Hematopoietic multipotent progenitor cell (in vitro differentiated cells): ENCODE measurements at regions not wholly inside any gene's neighbourhood (a gene's known extent, or its start where the extent isn't known, plus 50 kb on each side); places are given as distances from the start of the nearest gene placed in this dataset.

Experiments
- DNase-seq, 3 donors: peaks; one replicate each; pipeline ENCODE4 v3.0.0-alpha.2; 2011 to 2015; ENCODE audit warnings: low read depth in 2 of 3, low spot score in 2 of 3

DNA sequence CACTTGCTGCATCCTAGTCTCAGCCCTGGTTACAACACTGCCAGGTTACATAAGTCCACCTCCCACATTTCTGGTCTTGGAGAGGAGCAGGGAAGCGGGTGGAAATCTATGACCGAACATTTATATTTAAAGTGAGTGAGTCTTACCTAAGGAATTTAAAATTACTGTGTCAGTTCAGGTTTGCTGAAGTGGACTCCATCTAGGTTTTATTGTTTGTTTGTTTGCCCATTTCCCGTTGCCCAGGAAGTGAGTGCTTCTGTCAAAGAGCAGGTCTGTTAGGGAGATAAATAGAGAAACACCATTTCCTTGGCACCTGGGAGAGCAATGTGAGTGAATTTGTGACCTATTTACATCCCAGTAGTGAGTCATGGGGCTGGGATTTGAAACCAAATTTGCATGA lies 179.5 kb downstream of the KIF4B start:
- DNase-seq, result no peak

DNA sequence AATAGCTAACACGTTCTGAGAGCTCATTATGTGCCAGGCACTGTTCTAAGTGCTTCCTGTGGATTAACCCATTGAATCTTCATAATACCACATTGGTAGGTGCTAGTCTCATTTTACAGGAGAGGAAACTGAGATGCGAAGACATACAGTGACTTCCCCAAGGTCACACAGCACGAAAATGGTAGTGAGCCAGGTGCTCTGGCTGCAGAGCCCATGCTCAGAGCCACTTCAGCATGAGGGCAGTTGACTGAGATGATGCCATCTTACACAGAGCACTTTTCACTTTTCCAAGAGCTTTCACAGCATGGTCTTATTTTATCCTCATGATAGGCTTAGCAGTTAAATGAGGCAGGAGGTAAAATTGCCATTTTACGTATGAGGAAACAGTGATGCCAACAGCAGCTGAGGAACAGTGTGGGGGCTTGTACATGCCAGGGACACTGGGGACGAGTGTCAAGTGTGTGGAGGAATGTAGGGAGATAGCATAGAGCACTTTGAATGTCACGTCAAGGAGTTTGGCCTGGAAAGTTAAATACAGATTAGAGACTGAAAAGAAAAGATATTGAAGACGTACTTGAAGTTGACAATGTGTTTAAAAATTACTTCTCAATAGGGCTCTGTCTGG lies 180.0 kb downstream of the KIF4B start:
- no peak for DNase-seq

DNA sequence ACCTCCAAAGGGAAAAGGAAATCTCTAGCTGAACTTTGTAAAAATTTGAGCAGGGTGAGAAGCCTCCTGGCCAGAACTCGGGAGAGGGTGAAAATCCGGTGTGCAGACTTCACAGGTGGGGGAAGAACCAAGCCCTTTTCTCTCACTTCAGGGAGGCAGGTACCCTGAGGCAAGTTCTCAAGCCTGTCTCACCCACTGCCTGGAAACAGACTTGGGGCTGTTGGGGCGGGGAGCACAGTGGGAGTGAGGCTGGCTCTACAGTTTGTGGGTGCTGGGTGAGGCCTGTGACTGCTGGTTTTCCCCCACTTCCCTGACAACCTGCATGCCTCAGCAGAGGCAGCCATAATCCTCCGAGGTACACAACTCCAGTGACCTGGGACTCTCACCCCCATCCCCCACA lies 187.1 kb downstream of the KIF4B start:
- no peak for DNase-seq

DNA sequence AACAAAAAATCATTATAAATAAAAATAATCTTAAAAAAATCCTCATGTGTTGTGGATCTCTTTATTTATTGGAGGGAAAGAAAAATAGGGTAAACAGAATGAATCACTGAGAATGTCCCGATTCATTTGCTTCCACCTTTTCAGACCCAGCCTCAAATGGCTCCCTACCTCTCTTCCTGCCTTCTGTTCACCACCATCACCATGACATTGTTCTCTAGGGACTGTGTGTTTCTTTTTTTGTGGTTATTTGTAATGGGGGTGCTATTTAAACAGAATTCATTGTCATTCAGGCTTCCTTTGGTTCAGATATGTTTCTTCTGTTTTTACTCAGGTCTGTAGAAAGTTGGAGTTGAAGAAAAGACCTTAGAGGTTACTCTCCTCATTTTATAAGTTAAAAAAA lies 198.2 kb downstream of the KIF4B start:
- no peak for DNase-seq

DNA sequence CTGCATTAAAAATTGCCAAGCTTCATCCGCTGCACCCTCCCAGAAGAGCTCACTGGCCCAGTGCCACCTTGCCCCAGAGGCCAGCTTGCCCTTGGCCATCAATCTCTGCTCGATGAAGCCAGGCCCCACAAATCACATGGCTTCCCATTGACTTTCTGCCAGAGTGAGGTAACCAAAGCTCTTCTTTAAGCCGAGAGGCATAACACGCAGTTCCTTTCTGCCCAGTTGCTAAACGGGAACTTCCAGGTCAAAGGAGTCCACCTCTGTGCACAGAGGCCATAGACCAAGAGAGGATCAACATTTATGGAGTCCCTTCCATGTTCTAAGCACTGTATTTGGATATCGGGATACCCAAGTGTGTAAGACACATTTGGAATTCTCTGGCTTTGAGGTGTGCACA lies 208.8 kb downstream of the KIF4B start:
- DNase-seq, result no peak

DNA sequence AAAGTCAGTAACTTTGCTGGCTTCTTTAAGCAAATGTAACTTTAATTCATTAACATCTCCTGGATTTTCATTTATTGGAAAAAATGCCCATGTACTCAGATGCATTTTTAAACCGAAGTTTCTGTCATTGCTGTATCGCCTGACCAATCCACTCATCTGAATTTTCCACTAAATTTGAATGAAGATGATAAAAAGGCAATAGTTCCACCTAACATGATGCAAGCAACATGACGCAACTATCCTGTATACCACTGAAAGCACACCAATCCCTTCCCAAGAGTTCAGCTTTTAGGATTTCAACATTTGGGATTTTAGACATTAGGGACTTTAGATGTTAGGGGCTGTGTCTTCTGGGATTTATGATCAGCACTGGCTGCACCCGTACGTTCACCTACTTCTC lies 215.6 kb downstream of the KIF4B start:
- no peak for DNase-seq

DNA sequence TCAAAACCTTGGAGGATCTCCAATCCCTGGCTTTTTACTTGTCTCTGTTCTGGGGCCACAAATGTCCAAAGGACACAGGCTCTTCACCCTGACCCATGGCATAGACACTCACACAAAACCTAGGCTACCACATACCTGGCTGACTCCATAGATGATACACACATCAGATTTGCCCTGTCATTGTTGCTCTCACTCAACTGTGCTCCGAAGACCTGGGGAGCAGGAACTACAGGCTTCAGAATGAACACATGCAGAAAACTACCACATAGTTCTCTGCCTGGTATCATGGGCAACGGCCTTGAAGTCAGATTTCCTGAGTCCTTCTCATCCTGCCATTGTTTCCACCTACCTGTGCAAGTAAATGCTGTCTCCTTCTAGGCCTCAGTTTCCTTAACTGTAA lies 226.2 kb downstream of the KIF4B start:
- DNase-seq, result no peak

DNA sequence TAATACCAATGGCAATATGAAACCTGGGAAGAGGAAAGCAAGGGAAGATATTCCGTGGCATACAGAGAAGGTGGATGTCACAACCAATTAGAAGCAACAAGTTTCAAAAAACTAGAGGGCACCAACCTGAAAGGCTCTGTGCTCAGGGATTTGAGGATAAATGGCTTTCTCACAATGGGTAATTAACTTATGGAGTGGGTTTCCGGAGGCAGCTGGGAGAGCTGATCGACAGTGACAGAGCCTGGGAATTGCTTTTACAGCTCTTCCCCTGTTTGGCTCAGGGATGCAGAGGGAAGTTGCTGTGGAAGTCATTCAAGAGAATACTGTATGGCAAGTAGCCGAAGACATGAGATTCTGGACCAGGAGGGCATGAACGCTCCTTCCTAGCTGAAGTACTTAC lies 237.0 kb downstream of the KIF4B start:
- no peak for DNase-seq

DNA sequence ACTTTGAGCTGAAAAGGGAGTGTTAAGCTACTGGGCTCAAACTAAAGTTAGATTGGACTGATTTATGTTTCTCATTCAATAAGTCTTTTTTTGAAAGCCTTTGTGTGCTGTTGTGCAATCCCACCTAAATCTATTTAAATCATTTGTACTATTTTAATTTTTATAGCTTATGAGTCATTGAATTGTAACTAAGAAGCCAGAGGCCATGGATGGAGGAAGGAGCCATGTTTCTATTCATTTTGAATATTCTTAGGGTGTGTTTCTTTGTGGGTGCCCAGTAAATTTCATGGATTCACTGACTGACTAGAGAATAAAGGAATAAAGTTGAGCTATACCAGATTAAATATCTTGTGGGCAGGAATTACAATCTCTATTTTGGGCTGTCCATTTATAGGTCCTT lies 238.5 kb downstream of the KIF4B start:
- no peak for DNase-seq

DNA sequence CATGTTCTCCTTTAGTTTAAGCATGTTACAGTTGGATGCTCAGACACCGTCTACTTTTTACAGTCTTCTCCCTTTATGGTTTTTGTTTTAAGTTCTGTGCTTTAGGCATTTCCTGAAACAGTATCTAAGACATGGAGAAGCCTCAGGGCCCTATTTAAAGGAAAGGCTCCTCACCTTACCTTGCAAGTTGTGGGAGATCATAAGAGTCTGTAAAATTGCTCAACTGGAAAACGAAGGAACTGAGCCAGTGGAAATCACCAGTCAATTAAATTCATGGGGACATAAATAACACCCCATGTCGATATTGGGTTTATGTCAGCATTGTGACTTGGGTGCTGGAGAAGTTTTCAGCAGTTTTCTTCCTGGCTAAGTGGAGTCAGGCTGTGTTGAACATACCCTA lies 239.2 kb downstream of the KIF4B start:
- no peak for DNase-seq

DNA sequence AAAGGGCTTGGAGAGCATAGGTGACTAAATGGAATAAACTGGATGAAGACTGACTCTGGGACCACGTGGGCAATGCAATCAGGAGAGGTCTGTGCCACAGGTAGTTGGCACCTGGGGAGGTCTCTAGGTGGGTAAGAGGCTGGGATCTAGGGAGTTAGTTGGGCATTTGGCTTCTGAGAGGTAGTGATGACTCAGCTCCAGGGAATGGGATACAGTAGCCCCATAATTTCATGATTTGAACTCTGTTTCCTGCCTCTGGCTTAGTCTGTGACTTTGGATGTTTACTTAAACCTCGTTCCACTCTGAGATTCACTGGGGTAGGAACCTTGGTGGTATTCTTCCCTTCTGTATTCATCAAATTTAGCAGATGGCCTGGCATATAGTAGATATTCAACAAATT lies 240.8 kb downstream of the KIF4B start:
- no peak for DNase-seq

DNA sequence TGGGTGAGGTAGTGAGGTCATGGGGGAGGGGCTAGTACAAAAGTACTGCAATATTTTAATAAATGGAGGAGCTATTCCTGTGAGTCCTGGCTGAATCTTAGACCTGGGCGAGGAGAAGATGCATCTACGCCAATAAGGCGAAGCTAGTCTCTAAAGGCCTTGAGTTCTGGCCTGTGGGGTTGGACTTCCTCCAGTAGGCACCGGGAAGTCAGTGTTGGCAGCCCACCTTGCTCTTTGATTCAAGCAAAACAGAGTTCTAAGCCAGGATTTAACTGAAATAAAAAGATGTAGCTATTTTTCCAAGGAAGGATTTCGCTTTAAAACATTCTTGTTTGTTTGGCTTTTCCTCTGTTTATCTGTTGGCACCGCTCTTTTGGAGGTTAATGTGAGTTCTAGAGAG lies 244.6 kb downstream of the KIF4B start:
- no peak for DNase-seq

DNA sequence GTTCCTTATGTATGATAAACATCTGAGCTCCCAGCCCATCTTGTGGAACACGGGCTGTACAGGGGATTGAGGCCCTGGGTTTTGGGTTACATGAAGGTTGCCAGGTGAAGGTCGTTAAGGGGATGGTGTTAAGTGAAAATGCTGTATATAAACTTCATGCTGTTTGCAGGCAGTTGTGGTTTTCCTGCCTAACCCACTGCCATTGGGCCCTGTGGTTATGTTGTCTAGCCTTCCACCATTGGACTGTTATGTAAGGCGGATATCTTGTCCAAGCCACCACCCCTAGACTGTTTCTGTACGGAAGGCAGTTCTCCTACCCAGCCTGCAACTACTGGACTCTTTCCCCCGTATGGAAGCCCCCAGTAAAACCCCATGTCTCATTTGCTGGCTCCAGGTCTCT lies 246.1 kb downstream of the KIF4B start:
- DNase-seq, result no peak

DNA sequence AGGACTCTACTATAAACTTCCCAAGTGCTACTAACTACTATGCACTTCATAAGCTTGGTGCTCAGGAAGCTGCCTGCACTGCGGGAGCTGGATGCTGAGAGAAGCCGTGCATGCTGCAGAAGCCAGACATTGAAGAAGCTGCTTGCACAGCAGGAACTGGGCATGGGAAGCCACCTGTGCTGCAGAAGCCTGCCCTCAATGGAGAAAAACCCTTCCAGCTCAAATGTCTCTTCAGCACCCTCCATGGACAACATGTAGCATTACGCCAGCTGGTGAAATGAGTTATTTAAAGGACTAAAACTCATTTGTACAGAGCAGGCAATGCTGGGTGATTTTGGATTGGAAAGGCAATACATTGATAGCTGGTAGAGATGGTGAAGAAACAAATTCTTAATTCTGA lies 247.2 kb downstream of the KIF4B start:
- no peak for DNase-seq

DNA sequence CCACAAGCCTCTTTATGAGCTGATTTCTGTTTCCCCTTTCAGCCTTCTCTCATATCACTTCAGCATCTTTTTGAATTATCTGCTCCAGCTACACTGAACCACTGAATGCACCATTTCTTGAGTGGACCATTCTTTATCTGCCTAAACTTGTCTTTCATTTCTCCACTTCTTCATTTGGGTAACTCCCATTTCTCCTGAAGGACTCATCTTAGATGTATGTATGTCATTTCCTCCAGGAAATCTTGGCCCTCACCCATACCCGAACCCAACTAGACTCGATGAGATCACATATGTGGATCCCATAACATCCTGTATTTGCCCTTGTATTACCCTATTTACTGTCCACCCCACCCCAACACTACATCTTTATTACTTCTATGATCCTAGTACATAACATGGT lies 249.8 kb downstream of the KIF4B start:
- no peak for DNase-seq

DNA sequence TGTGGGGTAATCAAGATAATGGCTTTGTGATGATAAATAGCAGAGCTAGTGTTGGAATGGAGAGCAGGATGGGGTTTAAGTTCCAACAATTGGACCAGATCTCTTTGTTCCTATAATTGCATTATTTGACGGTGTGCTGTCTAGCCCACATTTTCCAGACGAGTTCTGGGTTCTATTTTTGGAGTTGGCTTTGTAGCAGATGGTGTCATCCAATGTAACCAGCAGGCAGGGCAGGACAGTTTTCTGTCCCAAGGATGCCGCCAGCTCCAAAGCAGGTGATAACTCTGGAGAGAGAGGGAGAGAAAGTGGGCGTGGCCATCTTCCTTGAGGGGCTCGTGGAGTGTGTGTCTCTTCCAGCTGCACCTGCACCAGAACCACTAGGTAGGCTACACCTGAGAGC lies 251.3 kb downstream of the KIF4B start:
- no peak for DNase-seq

DNA sequence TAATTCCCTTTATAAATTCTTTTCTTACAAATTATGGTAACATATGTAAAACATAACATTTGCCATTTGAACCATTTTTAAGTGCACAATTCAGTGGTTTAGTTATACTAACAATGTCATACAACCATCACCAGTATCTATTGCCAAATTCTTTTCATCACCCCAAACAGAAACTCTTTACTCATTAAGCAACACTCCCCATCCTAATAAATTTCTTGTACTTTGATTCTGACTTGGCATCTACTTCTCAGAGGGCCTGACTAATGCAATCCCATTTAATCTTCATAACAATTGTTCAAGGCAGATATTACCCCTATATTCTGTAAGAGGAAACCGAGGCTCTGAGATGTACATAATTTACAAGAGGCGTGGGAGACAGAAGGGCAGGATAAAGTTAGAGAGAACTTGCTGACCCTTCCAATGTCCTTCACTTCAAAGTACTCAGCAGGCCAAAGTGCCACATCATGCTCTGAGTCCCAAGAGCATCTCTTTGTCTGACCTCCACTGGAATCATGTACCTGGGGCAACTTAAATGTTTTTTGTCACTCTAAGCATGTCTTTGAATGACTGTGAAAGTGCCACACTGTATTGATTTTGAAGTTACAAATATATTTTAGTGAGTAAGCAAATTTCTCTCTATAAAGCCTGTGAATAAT lies 255.3 kb downstream of the KIF4B start:
- no peak for DNase-seq

DNA sequence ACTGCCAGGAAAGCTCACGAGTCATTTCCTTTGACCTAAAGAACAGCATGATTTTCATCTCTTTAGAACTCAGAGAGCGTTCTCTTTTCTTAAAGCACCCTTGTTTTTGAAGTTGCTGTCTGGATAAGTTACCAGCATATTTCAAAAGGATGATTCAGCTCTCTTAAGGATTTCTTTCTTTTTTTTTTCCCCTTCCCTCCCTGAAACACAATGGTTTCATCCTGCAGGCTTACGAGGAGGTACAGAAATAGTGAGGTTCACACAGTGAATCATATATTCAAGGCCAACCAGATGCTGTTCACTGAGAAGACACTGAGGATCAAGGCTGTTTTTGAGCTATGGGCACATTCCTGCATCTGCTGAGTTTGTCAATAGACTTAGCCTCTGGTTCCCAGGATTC lies 257.2 kb downstream of the KIF4B start:
- no peak for DNase-seq

DNA sequence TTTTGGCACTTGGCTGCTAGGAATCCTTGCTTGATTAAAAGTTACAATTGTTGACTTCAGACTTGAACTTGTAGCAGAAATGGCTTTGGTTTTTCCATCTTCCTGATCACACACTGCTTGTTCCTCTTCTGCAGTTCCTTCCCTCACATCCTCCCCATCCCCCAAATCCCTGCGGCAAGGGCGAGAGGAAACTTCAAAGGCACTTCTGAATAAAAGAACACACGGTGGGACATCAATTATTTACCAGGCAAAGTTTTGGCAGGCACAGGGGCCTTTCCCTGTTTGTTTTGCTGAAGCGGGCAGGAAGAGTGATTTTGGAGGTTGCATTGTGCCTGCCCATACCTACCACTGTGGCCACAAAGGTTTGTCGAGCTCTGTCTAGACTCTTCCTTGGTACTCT lies 260.9 kb downstream of the KIF4B start:
- DNase-seq, result no peak

DNA sequence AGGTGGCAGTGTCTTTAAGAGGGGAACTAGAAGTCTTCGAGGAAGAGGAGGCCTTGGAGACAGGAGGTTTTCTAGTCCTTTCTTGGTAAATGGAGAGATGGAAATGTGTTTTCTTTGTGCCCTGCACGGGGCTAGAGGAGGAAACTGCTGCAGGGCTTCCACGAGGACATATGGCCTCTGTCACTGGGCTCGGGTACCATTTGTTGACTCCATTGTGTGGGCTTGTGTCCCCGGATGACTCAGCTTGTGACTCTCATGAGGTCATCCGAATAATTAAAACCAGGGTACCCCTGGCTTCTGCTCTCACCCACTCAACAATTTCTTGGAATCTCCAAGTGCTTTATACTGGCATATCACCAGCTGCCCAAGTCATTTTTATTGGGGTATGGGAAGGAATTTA lies 261.7 kb downstream of the KIF4B start:
- DNase-seq, result no peak

DNA sequence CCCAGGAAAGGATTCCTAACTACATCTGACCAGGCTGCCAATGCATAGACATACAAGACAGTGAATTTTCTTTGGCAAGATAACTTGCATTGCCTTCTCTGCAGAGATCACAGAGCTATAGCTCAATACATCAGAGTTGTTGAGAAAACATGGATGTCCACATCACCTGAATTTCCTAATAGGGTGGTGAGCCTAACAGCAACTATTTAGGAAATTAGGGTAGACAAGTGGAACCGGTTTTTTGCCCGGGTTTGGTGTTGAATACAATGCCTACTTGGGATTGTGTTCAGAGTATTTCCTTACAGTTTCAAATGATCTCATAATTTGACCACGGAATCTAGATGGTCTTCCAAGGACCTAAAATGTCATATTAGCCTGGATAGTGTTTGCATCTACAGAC lies 262.7 kb downstream of the KIF4B start:
- DNase-seq, result no peak

DNA sequence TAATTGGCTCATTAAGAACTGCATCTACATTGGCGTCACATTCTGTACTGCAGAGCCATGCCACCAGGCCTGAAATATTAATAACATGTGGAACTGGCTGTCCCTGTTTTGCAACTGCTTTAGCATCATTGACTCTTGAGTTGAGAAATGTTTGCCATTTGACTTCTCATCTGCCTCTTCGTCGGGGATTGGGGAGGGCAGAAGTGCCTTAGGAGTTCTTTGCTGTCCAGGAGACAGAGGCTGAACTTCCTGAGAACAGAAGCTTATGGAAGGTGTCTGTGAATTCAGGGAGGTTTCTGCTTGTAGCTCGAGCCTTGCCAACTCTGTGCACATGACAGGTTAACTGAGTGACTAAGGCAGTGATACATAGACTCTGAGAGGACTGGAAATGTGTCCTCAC lies 265.0 kb downstream of the KIF4B start:
- DNase-seq, result no peak

DNA sequence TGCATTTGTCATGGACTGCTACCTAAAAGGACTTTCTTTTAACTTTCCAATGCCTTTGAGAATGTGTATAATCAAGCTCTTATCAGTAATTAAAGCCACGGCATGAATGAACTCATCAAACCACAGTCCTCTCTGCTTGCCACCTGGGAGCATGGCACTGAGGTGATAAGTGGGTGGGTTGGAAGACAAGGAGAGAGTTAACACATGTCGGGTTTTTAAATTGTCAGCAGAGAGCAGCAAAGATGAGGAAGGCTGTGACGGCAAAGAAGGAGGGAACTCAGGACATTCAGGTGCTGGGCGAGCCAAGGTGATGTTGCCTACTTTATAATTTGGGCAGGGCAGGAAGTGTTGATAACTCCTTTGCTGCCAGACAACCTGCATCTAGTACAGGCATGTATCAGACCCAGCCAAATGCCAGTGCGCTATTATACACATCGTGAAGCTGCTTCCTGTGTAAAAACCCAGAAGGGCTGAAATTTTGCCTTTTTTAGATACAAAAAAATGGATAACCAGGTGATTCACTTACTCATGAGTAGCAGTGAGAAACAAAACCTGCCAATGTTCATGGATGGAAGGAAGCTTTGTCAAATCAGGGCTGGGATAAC lies 269.1 kb downstream of the KIF4B start:
- DNase-seq, result no peak
